Medulla oblongata (tissue), 1 donor: ENCODE measurements at regions not wholly inside any gene's neighbourhood (a gene's known extent, or its start where the extent isn't known, plus 50 kb on each side); places are given as distances from the start of the nearest gene placed in this dataset.

Source experiments
- DNase-seq: peaks from one replicate; pipeline ENCODE4 v3.0.0-alpha.2; 2015; ENCODE audit errors: extremely low spot score

- DNase-seq, result no peak
These were observed 51.1 kb upstream of the NCOA1 start for GRCh38 chr2:24439971-24440340.

- no peak for DNase-seq
These were observed 51.6 kb upstream of the NCOA1 start for GRCh38 chr2:24439280-24439970.

- no peak for DNase-seq
These were observed 52.9 kb upstream of the NCOA1 start for GRCh38 chr2:24438106-24438505.

GRCh38 chr2:24435391-24436316 lies 55.4 kb upstream of the NCOA1 start:
- DNase-seq, result peak; percentile 83

GRCh38 chr2:24434541-24434940 lies 56.5 kb upstream of the NCOA1 start:
- no peak for DNase-seq

GRCh38 chr2:24432735-24433134 lies 58.3 kb upstream of the NCOA1 start:
- peak; percentile 30 for DNase-seq

GRCh38 chr2:24432121-24432520 lies 58.9 kb upstream of the NCOA1 start:
- DNase-seq, result no peak

- no peak for DNase-seq
These were observed 61.6 kb upstream of the NCOA1 start for GRCh38 chr2:24429197-24430074.

- no peak for DNase-seq
These were observed 64.1 kb upstream of the ITSN2 start for GRCh38 chr2:24424387-24424786.

GRCh38 chr2:24423095-24423494 lies 62.8 kb upstream of the ITSN2 start:
- no peak for DNase-seq

GRCh38 chr2:24421668-24422067 lies 61.3 kb upstream of the ITSN2 start:
- DNase-seq, result peak; percentile 80

- DNase-seq, result no peak
These were observed 60.0 kb upstream of the ITSN2 start for GRCh38 chr2:24420373-24420772.

- no peak for DNase-seq
These were observed 58.0 kb upstream of the ITSN2 start for GRCh38 chr2:24418166-24418841.

- no peak for DNase-seq
These were observed 52.5 kb upstream of the ITSN2 start for GRCh38 chr2:24412812-24413211.

GRCh38 chr2:24411488-24412151 lies 51.3 kb upstream of the ITSN2 start:
- no peak for DNase-seq

GRCh38 chr2:24410976-24411375 lies 50.6 kb upstream of the ITSN2 start:
- no peak for DNase-seq

- peak; percentile 88 for DNase-seq
These were observed 49.6 kb upstream of the ITSN2 start for GRCh38 chr2:24409700-24410556.
